KMS-11 (cell line): ENCODE measurements at regions not wholly inside any gene's neighbourhood (a gene's known extent, or its start where the extent isn't known, plus 50 kb on each side); places are given as distances from the start of the nearest gene placed in this dataset.

Experiments used
- H2AFZ ChIP-seq: fragments of 200-600 bp; sonication (generic); 2 replicates; pipeline ENCODE4 v1.6.1; 2016; ENCODE audit warnings: antibody characterized with exemption, mixed run types, low read depth
- H3K27ac ChIP-seq: fragments of 200-600 bp; sonication (generic); 2 replicates; pipeline ENCODE4 v1.6.1; 2016; ENCODE audit warnings: mild to moderate bottlenecking, mixed run types
- H3K27me3 ChIP-seq: fragments of 200-600 bp; sonication (generic); 2 replicates; pipeline ENCODE4 v1.6.1; 2017; ENCODE audit warnings: mild to moderate bottlenecking, low read depth, mixed run types, moderate library complexity; ENCODE audit not compliant: insufficient read depth
- H3K36me3 ChIP-seq: fragments of 200-600 bp; sonication (generic); 2 replicates; pipeline ENCODE4 v1.6.1; 2017; ENCODE audit warnings: mild to moderate bottlenecking, mixed run types; ENCODE audit not compliant: insufficient read depth
- H3K4me1 ChIP-seq: fragments of 200-600 bp; sonication (generic); 2 replicates; pipeline ENCODE4 v1.6.1; 2016; ENCODE audit warnings: mild to moderate bottlenecking, low read depth, mixed run types; ENCODE audit not compliant: poor library complexity, severe bottlenecking
- H3K4me2 ChIP-seq: fragments of 200-600 bp; sonication (generic); 2 replicates; pipeline ENCODE4 v1.7.0; 2016; ENCODE audit warnings: mild to moderate bottlenecking, mixed run types
- H3K4me3 ChIP-seq: fragments of 200-600 bp; sonication (generic); IDR thresholded peaks from 2 replicates; pipeline ENCODE4 v1.6.1; 2017; ENCODE audit warnings: low read depth, low read length, mixed read lengths; ENCODE audit not compliant: insufficient read depth
- H3K79me2 ChIP-seq: fragments of 200-600 bp; sonication (generic); 2 replicates; pipeline ENCODE4 v1.6.1; 2016; ENCODE audit warnings: low read depth, mixed run types; ENCODE audit not compliant: insufficient read depth
- H3K9ac ChIP-seq: fragments of 200-600 bp; sonication (generic); 2 replicates; pipeline ENCODE4 v1.6.1; 2016; ENCODE audit warnings: mild to moderate bottlenecking, mixed run types
- H4K20me1 ChIP-seq: fragments of 200-600 bp; sonication (generic); 2 replicates; pipeline ENCODE4 v1.6.1; 2016; ENCODE audit warnings: mild to moderate bottlenecking, mixed run types; ENCODE audit not compliant: insufficient read depth
- TF ChIP-seq, protein P1 (sequence below): fragments of 200-600 bp; sonication (generic); conservative IDR thresholded peaks from 2 replicates; pipeline ENCODE4 v1.6.1; 2017; ENCODE audit warnings: low read depth, mild to moderate bottlenecking, antibody characterized with exemption, low read length, moderate library complexity, mixed read lengths

GRCh38 chr17:79341816-79342215, 267.2 kb downstream of the ENGASE start:
- no peak overlapping the region for H3K27ac ChIP-seq
- no peaks in the 10 kb centered on the region for H3K79me2 ChIP-seq
- no peaks in the 10 kb centered on the region for H3K36me3 ChIP-seq
- no peak overlapping the region for H3K9ac ChIP-seq
- H3K27me3 ChIP-seq: peaks cover 94% of the 10 kb centered on the region
- no peak overlapping the region for H3K4me2 ChIP-seq
- no peak overlapping the region for H2AFZ ChIP-seq
- H3K4me3 ChIP-seq: no peak overlapping the region
- no peaks in the 10 kb centered on the region for H3K4me1 ChIP-seq
- TF ChIP-seq, protein P1, sequence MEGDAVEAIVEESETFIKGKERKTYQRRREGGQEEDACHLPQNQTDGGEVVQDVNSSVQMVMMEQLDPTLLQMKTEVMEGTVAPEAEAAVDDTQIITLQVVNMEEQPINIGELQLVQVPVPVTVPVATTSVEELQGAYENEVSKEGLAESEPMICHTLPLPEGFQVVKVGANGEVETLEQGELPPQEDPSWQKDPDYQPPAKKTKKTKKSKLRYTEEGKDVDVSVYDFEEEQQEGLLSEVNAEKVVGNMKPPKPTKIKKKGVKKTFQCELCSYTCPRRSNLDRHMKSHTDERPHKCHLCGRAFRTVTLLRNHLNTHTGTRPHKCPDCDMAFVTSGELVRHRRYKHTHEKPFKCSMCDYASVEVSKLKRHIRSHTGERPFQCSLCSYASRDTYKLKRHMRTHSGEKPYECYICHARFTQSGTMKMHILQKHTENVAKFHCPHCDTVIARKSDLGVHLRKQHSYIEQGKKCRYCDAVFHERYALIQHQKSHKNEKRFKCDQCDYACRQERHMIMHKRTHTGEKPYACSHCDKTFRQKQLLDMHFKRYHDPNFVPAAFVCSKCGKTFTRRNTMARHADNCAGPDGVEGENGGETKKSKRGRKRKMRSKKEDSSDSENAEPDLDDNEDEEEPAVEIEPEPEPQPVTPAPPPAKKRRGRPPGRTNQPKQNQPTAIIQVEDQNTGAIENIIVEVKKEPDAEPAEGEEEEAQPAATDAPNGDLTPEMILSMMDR: no peak
- H4K20me1 ChIP-seq: no peaks in the 10 kb centered on the region

DNA sequence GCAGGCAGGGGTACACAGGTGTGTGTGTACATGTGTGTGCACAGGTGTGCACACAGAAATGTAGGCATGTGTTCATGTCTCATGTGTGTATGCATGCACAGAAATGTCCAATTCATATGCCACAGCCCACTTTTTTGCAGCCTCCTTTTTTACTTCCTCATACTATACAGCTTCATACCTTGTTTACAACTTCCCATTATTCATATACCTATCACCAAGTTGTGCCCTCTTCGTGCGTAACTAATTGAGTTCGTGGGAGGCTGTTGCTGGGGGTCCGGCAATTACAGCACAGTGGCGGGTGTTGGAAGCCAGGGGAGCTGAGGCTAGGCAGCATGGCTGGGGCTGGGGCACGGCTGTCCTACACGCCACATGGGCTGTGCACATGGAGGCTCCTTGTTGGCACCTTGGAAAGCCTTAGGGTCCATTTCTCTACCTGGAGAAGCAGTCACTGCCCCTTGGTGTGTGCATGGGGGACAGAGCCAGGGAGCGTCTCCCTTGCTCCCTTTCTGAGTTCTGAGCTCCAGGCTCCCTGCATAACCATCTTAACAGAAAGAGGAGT, 266.7 kb downstream of the ENGASE start:
- H3K27ac ChIP-seq: no peak overlapping the region
- H4K20me1 ChIP-seq: no peaks in the 10 kb centered on the region
- TF ChIP-seq, protein P1: no peak
- no peaks in the 10 kb centered on the region for H3K36me3 ChIP-seq
- no peak overlapping the region for H3K4me3 ChIP-seq
- H3K9ac ChIP-seq: no peak overlapping the region
- H3K4me1 ChIP-seq: no peaks in the 10 kb centered on the region
- no peak overlapping the region for H3K4me2 ChIP-seq
- H2AFZ ChIP-seq: no peak overlapping the region
- peaks cover 94% of the 10 kb centered on the region for H3K27me3 ChIP-seq
- no peaks in the 10 kb centered on the region for H3K79me2 ChIP-seq

GRCh38 chr17:79340333-79341221, 266.0 kb downstream of the ENGASE start:
- no peaks in the 10 kb centered on the region for H3K36me3 ChIP-seq
- no peak overlapping the region for H3K4me3 ChIP-seq
- TF ChIP-seq, protein P1: no peak
- H3K9ac ChIP-seq: no peak overlapping the region
- H3K79me2 ChIP-seq: no peaks in the 10 kb centered on the region
- peaks cover 94% of the 10 kb centered on the region for H3K27me3 ChIP-seq
- H3K4me1 ChIP-seq: no peaks in the 10 kb centered on the region
- H3K4me2 ChIP-seq: no peak overlapping the region
- H3K27ac ChIP-seq: no peak overlapping the region
- H2AFZ ChIP-seq: no peak overlapping the region
- no peaks in the 10 kb centered on the region for H4K20me1 ChIP-seq

- H3K79me2 ChIP-seq: no peaks in the 10 kb centered on the region
- H4K20me1 ChIP-seq: no peaks in the 10 kb centered on the region
- no peak overlapping the region for H3K9ac ChIP-seq
- H3K27me3 ChIP-seq: peaks cover 92% of the 10 kb centered on the region
- H3K4me3 ChIP-seq: no peak overlapping the region
- no peak overlapping the region for H3K27ac ChIP-seq
- H3K4me1 ChIP-seq: no peaks in the 10 kb centered on the region
- no peak overlapping the region for H2AFZ ChIP-seq
- TF ChIP-seq, protein P1: no peak
- H3K4me2 ChIP-seq: no peak overlapping the region
- H3K36me3 ChIP-seq: no peaks in the 10 kb centered on the region
Measured at GRCh38 chr17:79339321-79339720, 264.7 kb downstream of the ENGASE start.
